ENCODE measurements at regions not wholly inside any gene's neighbourhood (a gene's known extent, or its start where the extent isn't known, plus 50 kb on each side); places are given as distances from the start of the nearest gene placed in this dataset.
"Not testable (repeated sequence)": the region's sequence is repeated elsewhere in the genome, so short reads cannot be mapped to it uniquely, and the experiment has no call there.

- no peak for DNase-seq (ENCODE audit: low read depth)
- no peak overlapping the region for H3K4me3 ChIP-seq (ENCODE audit: control insufficient read depth, low read depth, low read length)
- TF ChIP-seq CTCF (IDR thresholded peaks at IDR 0.05; ENCODE audit: control insufficient read depth, insufficient read depth, low read depth, low read length, missing control alignments), result no peak
Observed at GRCh38 chr7:149580328-149580727, 82.7 kb upstream of the ZNF746 start.

GRCh38 chr7:149579365-149579764, 81.8 kb upstream of the ZNF746 start:
- H3K4me3 ChIP-seq (ENCODE audit: control insufficient read depth, low read depth, low read length); DNase-seq (ENCODE audit: low read depth): not testable (repeated sequence)

- not testable (repeated sequence) for H3K4me3 ChIP-seq (ENCODE audit: control insufficient read depth, low read depth, low read length); DNase-seq (ENCODE audit: low read depth)
Observed at GRCh38 chr7:149574428-149574827, 76.8 kb upstream of the ZNF746 start.

GRCh38 chr7:149573519-149573918, 75.9 kb upstream of the ZNF746 start:
- no peak for TF ChIP-seq CTCF (IDR thresholded peaks at IDR 0.05; ENCODE audit: control insufficient read depth, insufficient read depth, low read depth, low read length, missing control alignments)
- no peak overlapping the region for H3K4me3 ChIP-seq (ENCODE audit: control insufficient read depth, low read depth, low read length)
- no peak for DNase-seq (ENCODE audit: low read depth)

GRCh38 chr7:149572920-149573319, 75.3 kb upstream of the ZNF746 start:
- DNase-seq (ENCODE audit: low read depth), result not testable (repeated sequence)

GRCh38 chr7:149570784-149571183, 73.2 kb upstream of the ZNF746 start:
- no peak for DNase-seq (ENCODE audit: low read depth)
- TF ChIP-seq CTCF (IDR thresholded peaks at IDR 0.05; ENCODE audit: control insufficient read depth, insufficient read depth, low read depth, low read length, missing control alignments), result no peak
- H3K4me3 ChIP-seq (ENCODE audit: control insufficient read depth, low read depth, low read length), result no peak overlapping the region

More at GRCh38 chr7:149572920-149573319, 75.3 kb upstream of the ZNF746 start:
- not testable (repeated sequence) for H3K4me3 ChIP-seq (ENCODE audit: control insufficient read depth, low read depth, low read length)

GRCh38 chr7:149569726-149570422, 72.3 kb upstream of the ZNF746 start:
- no peak for DNase-seq (ENCODE audit: low read depth)
- H3K4me3 ChIP-seq (ENCODE audit: control insufficient read depth, low read depth, low read length), result no peak overlapping the region
- no peak for TF ChIP-seq CTCF (IDR thresholded peaks at IDR 0.05; ENCODE audit: control insufficient read depth, insufficient read depth, low read depth, low read length, missing control alignments)

GRCh38 chr7:149569025-149569725, 71.6 kb upstream of the ZNF746 start:
- H3K4me3 ChIP-seq (ENCODE audit: control insufficient read depth, low read depth, low read length), result no peak overlapping the region
- no peak for TF ChIP-seq CTCF (IDR thresholded peaks at IDR 0.05; ENCODE audit: control insufficient read depth, insufficient read depth, low read depth, low read length, missing control alignments)
- DNase-seq (ENCODE audit: low read depth), result no peak

Measured in AG09309 (cell line).